A204.1 (cell line): ENCODE measurements at regions not wholly inside any gene's neighbourhood (a gene's known extent, or its start where the extent isn't known, plus 50 kb on each side); places are given as distances from the start of the nearest gene placed in this dataset.

ENCODE experiments used
- FAIRE-seq: peaks from 2 replicates; lab custom pipeline; 2012; peaks lifted over from hg19 to GRCh38; lab: Jason Lieb, UNC

- FAIRE-seq, result no peak
Observed at GRCh38 chr9:103942200-103942599, 151.9 kb upstream of the SMC2 start.

GRCh38 chr9:103942651-103943050 is 151.5 kb upstream of the SMC2 start:
- no peak for FAIRE-seq

- no peak for FAIRE-seq
Observed at GRCh38 chr9:103949096-103949495, 145.0 kb upstream of the SMC2 start.

- no peak for FAIRE-seq
Observed at GRCh38 chr9:103977163-103977562, 116.9 kb upstream of the SMC2 start.

- no peak for FAIRE-seq
Observed at GRCh38 chr9:103978396-103978795, 115.7 kb upstream of the SMC2 start.

GRCh38 chr9:103981912-103982311 is 112.2 kb upstream of the SMC2 start:
- no peak for FAIRE-seq

- no peak for FAIRE-seq
Observed at GRCh38 chr9:103985077-103985476, 109.0 kb upstream of the SMC2 start.

- no peak for FAIRE-seq
Observed at GRCh38 chr9:103988821-103989220, 105.3 kb upstream of the SMC2 start.

GRCh38 chr9:103990311-103990710 is 103.8 kb upstream of the SMC2 start:
- FAIRE-seq, result no peak

GRCh38 chr9:103991001-103991400 is 103.1 kb upstream of the SMC2 start:
- no peak for FAIRE-seq

GRCh38 chr9:103991698-103992097 is 102.4 kb upstream of the SMC2 start:
- no peak for FAIRE-seq

GRCh38 chr9:103992938-103993579 is 101.0 kb upstream of the SMC2 start:
- no peak for FAIRE-seq

- FAIRE-seq, result no peak
Observed at GRCh38 chr9:103997856-103998370, 96.2 kb upstream of the SMC2 start.

- FAIRE-seq, result no peak
Observed at GRCh38 chr9:103999375-104000062, 94.6 kb upstream of the SMC2 start.

GRCh38 chr9:104009826-104010225 is 84.3 kb upstream of the SMC2 start:
- FAIRE-seq, result no peak

- FAIRE-seq, result no peak
Observed at GRCh38 chr9:104022083-104022482, 72.0 kb upstream of the SMC2 start.

GRCh38 chr9:104025104-104025503 is 69.0 kb upstream of the SMC2 start:
- FAIRE-seq, result no peak

- no peak for FAIRE-seq
Observed at GRCh38 chr9:104025945-104026344, 68.2 kb upstream of the SMC2 start.

GRCh38 chr9:104027295-104027694 is 66.8 kb upstream of the SMC2 start:
- FAIRE-seq, result no peak

GRCh38 chr9:104028827-104029226 is 65.3 kb upstream of the SMC2 start:
- FAIRE-seq, result no peak
